Esophagus squamous epithelium (tissue), 5 donors: ENCODE measurements at regions not wholly inside any gene's neighbourhood (a gene's known extent, or its start where the extent isn't known, plus 50 kb on each side); places are given as distances from the start of the nearest gene placed in this dataset.

ENCODE experiments used
- DNase-seq: peaks from one replicate; lab custom pipeline; 2025; lab: John Stamatoyannopoulos, UW
- H3K27ac ChIP-seq, 4 donors: fragments of 200-600 bp; sonication (generic); one replicate each; pipeline ENCODE4 v1.5.1; 2016 to 2019; ENCODE audit warnings: mild to moderate bottlenecking in 1 of 4
- H3K27me3 ChIP-seq, 4 donors: fragments of 200-600 bp; sonication (generic); 1 replicate in 3 of 4; 2 replicates in 1 of 4; pipeline versions ENCODE4 v1.5.1 to v1.6.0; 2017 to 2021; ENCODE audit warnings: antibody characterized with exemption in 1 of 4
- H3K36me3 ChIP-seq, 3 donors: fragments of 200-600 bp; sonication (generic); one replicate each; pipeline ENCODE4 v1.5.1; 2016 to 2019
- H3K4me1 ChIP-seq, 3 donors: fragments of 200-600 bp; sonication (generic); one replicate each; pipeline ENCODE4 v1.5.1; 2017 to 2019
- H3K4me3 ChIP-seq, 4 donors: fragments of 200-600 bp; sonication (generic); 1 replicate in 3 of 4; 2 replicates in 1 of 4; pipeline ENCODE4 v1.5.1; 2016 to 2019; ENCODE audit warnings: mild to moderate bottlenecking in 2 of 4, moderate library complexity in 1 of 4
- H3K9me3 ChIP-seq, 3 donors: fragments of 200-600 bp; sonication (generic); one replicate each; pipeline ENCODE4 v1.5.1; 2016 to 2019
- POLR2A ChIP-seq, 4 donors: fragments of 450-650 bp; IDR thresholded peaks; one replicate each; pipeline ENCODE4 v1.6.1; 2017; ENCODE audit warnings: antibody characterized with exemption in 4 of 4, mild to moderate bottlenecking in 4 of 4, moderate library complexity in 3 of 4
- WGBS, 2 donors: methylation state at CpG; one replicate each; pipeline ENCODE4 v1.1.5; 2018; 5-methylcytosine and 5-hydroxymethylcytosine counted together
- intact Hi-C: fragments of 100-400 bp; cut with DNase I; formaldehyde crosslinking; loops from one replicate; pipeline ENCODE4 v1.15.0; 2022
- TF ChIP-seq, protein P1 (sequence below), 6 experiments: fragments of 450-650 bp in 4 of 6; fragments of 200-600 bp in 2 of 6; sonication (generic) in 2 of 6; IDR thresholded peaks; one replicate each; pipeline ENCODE4 v1.5.1; 2016 to 2019; ENCODE audit warnings: antibody characterized with exemption in 6 of 6, mild to moderate bottlenecking in 4 of 6, moderate library complexity in 4 of 6
- donor health status: DM: yes; HTN: yes; CAD: no.

DNA sequence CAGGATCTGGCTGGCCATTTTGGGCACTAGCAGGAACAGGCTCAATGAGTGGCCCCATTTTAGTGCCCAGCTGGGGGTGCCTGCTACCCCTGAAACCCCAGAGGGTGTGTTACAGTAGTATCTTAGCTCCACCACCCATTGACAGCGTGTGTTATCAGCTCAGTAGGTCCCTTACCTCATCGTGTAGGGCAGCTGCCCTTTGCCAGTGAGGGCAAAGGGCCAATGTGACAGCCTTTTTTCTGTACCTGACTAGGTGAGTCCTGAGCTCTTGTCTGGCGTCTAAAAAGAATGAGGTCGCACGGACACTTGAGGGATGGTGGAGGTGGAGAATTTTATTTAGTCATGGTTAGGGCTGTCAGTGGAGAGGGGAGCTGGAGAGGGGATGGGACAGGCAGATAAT, 462.2 kb downstream of the PIK3C3 start:
- Histone ChIP-seq H3K36me3 (no peaks in the 10 kb centered on the region), H3K4me3 (no peak overlapping the region), H3K9me3 (no peaks in the 10 kb centered on the region), H3K27me3 (no peaks in the 10 kb centered on the region), H3K4me1 (no peaks in the 10 kb centered on the region), H3K27ac (no peak overlapping the region)
- TF ChIP-seq, protein P1, sequence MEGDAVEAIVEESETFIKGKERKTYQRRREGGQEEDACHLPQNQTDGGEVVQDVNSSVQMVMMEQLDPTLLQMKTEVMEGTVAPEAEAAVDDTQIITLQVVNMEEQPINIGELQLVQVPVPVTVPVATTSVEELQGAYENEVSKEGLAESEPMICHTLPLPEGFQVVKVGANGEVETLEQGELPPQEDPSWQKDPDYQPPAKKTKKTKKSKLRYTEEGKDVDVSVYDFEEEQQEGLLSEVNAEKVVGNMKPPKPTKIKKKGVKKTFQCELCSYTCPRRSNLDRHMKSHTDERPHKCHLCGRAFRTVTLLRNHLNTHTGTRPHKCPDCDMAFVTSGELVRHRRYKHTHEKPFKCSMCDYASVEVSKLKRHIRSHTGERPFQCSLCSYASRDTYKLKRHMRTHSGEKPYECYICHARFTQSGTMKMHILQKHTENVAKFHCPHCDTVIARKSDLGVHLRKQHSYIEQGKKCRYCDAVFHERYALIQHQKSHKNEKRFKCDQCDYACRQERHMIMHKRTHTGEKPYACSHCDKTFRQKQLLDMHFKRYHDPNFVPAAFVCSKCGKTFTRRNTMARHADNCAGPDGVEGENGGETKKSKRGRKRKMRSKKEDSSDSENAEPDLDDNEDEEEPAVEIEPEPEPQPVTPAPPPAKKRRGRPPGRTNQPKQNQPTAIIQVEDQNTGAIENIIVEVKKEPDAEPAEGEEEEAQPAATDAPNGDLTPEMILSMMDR (IDR thresholded peaks at IDR 0.05) = no peak
- no peak for TF ChIP-seq POLR2A (IDR thresholded peaks at IDR 0.05)
- intact Hi-C loops = no loop called here
- DNase-seq = no peak
- 83% methylated on average over 3 of the region's 5 CpGs; no CpG with 5 or more reads in 1 of the 2 donors for WGBS, 2 donors

GRCh38 chr18:42418121-42418520, 463.1 kb downstream of the PIK3C3 start:
- TF ChIP-seq, protein P1 (IDR thresholded peaks at IDR 0.05) = no peak
- no peak for TF ChIP-seq POLR2A (IDR thresholded peaks at IDR 0.05)
- H3K4me3 ChIP-seq = no peak overlapping the region
- H3K4me1 ChIP-seq = no peaks in the 10 kb centered on the region
- no peak overlapping the region for H3K27ac ChIP-seq
- H3K9me3 ChIP-seq = no peaks in the 10 kb centered on the region
- intact Hi-C loops = no loop called here
- H3K27me3 ChIP-seq = no peaks in the 10 kb centered on the region
- H3K36me3 ChIP-seq = no peaks in the 10 kb centered on the region
- 14 to 24% methylated on average over 1 of the region's 1 CpG for WGBS, 2 donors
- DNase-seq = no peak

DNA sequence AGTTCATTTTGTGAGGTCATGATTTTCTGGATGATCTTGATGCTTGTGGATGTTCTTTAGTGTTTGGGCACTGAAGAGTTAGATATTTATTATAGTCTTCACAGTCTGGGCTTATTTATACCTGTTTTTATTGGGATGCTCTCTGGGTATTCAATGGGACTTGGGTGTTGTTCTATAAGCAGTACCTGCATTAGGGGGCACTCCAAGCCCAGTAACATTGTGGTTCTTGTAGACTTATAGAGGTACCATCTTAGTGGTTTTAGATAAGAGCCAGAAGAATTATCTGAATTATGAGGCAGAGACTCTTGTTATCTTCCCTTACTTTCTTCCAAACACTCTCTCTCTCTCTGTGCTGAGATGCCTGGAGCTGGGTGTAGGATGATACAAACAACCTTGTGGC, 470.0 kb downstream of the PIK3C3 start:
- DNase-seq = no peak
- no peak overlapping the region for H3K27ac ChIP-seq
- no peak overlapping the region for H3K4me3 ChIP-seq
- no peaks in the 10 kb centered on the region for H3K4me1 ChIP-seq
- TF ChIP-seq POLR2A (IDR thresholded peaks at IDR 0.05) = no peak
- TF ChIP-seq, protein P1 (IDR thresholded peaks at IDR 0.05) = no peak
- H3K9me3 ChIP-seq = no peaks in the 10 kb centered on the region
- no peaks in the 10 kb centered on the region for H3K36me3 ChIP-seq
- intact Hi-C loops = no loop called here
- no peaks in the 10 kb centered on the region for H3K27me3 ChIP-seq

DNA sequence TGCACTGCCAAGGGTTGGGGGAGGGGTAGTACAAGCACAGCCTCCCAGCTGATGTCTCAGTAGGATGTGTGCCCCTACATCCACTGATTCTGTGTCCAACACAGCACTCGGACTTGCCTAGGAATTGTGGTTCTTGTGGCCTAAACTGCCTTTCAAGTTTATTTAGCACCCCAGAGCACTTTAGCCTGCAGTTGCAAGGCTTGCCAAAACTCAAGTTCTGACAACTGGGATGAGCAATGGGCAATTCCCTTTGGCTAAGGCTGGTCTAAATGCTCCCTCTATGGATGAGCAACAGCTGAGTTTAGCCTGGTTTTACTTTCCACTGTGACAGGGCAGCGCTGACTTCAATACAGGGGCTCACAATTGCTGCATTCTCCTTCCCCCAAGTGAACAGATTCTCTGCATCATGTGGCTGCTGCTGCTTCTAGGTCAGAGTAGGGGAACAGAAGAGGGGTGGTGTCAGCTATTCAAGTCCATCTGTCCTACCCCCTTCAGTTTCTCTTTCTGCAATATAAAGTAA, 471.5 kb downstream of the PIK3C3 start:
- intact Hi-C loops = no loop called here
- H3K4me1 ChIP-seq = no peaks in the 10 kb centered on the region
- H3K4me3 ChIP-seq = no peak overlapping the region
- TF ChIP-seq, protein P1 (IDR thresholded peaks at IDR 0.05) = no peak
- no peak for TF ChIP-seq POLR2A (IDR thresholded peaks at IDR 0.05)
- H3K27ac ChIP-seq = no peak overlapping the region
- H3K9me3 ChIP-seq = no peaks in the 10 kb centered on the region
- 31 to 55% methylated on average over 2 of the region's 2 CpGs for WGBS, 2 donors
- DNase-seq = no peak
- no peaks in the 10 kb centered on the region for H3K27me3 ChIP-seq
- no peaks in the 10 kb centered on the region for H3K36me3 ChIP-seq

DNA sequence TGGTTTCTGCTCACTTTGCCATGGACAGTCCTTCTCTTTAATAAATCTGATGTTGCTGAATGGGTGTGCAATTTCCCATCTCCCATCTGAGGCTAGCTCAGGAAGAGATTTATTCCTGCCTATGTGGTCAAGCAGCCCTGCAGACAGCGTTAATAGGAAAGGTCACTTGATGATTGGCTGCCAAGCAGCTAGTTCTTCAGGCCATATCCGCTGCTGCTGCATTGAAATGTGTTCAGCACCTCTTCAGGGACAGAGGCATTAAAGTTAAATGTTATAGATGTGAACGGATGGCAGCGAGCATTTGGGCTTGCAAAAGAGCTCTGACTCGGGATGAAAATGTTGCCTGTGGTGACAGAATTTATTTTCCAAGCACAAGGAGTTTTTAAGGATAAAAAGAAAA, 474.2 kb downstream of the PIK3C3 start:
- intact Hi-C loops = no loop called here
- Histone ChIP-seq H3K4me1 (no peaks in the 10 kb centered on the region), H3K9me3 (no peaks in the 10 kb centered on the region), H3K4me3 (no peak overlapping the region), H3K36me3 (no peaks in the 10 kb centered on the region), H3K27ac (no peak overlapping the region), H3K27me3 (no peaks in the 10 kb centered on the region)
- TF ChIP-seq POLR2A (IDR thresholded peaks at IDR 0.05) = no peak
- TF ChIP-seq, protein P1 (IDR thresholded peaks at IDR 0.05) = no peak
- no peak for DNase-seq
- 44 to 52% methylated on average over 5 of the region's 5 CpGs for WGBS, 2 donors
